Ovary (tissue), 3 donors: ENCODE measurements at regions not wholly inside any gene's neighbourhood (a gene's known extent, or its start where the extent isn't known, plus 50 kb on each side); places are given as distances from the start of the nearest gene placed in this dataset.
"Not testable (repeated sequence)": the region's sequence is repeated elsewhere in the genome, so short reads cannot be mapped to it uniquely, and the experiment has no call there.

Experiments
- CTCF ChIP-seq, 3 donors: fragments of 450-650 bp in 2 of 3; fragments of 200-600 bp in 1 of 3; IDR thresholded peaks; one replicate each; pipeline versions ENCODE4 v1.5.1 to v1.8.0; 2016 to 2022; ENCODE audit warnings: antibody characterized with exemption in 3 of 3, mild to moderate bottlenecking in 1 of 3
- EP300 ChIP-seq: sonication (generic); formaldehyde crosslinking; IDR thresholded peaks from one replicate; pipeline ENCODE4 v1.6.1; 2017; ENCODE audit warnings: antibody characterized with exemption
- donor health status: DM: no; HTN: no; CAD: no.

- not testable (repeated sequence) for TF ChIP-seq CTCF (IDR thresholded peaks at IDR 0.05); EP300
These were observed 141.6 kb upstream of the TPTE start for GRCh38 chr21:10379816-10380215.
